ENCODE measurements at regions not wholly inside any gene's neighbourhood (a gene's known extent, or its start where the extent isn't known, plus 50 kb on each side); places are given as distances from the start of the nearest gene placed in this dataset.

GRCh38 chr10:117748058-117748457, 205.5 kb downstream of the EMX2 start:
- Histone ChIP-seq H3K27ac (no peak overlapping the region), H3K4me3 (no peak overlapping the region), H3K9me3 (no peaks in the 10 kb centered on the region), H3K36me3 (no peaks in the 10 kb centered on the region), H3K4me1 (no peaks in the 10 kb centered on the region), H3K27me3 (no peaks in the 10 kb centered on the region)
- DNase-seq (ENCODE audit: low spot score): peak; percentile 11
- no peak for TF ChIP-seq CTCF (IDR thresholded peaks at IDR 0.05)

GRCh38 chr10:117750616-117751015, 208.1 kb downstream of the EMX2 start:
- Histone ChIP-seq H3K36me3 (no peaks in the 10 kb centered on the region), H3K9me3 (no peaks in the 10 kb centered on the region), H3K27me3 (no peaks in the 10 kb centered on the region), H3K4me1 (no peaks in the 10 kb centered on the region), H3K4me3 (no peak overlapping the region), H3K27ac (no peak overlapping the region)
- no peak for TF ChIP-seq CTCF (IDR thresholded peaks at IDR 0.05)
- no peak for DNase-seq (ENCODE audit: low spot score)

- Histone ChIP-seq H3K4me1 (no peaks in the 10 kb centered on the region), H3K27ac (no peak overlapping the region), H3K27me3 (no peaks in the 10 kb centered on the region), H3K36me3 (no peaks in the 10 kb centered on the region), H3K4me3 (no peak overlapping the region), H3K9me3 (no peaks in the 10 kb centered on the region)
- TF ChIP-seq CTCF (IDR thresholded peaks at IDR 0.05): no peak
- no peak for DNase-seq (ENCODE audit: low spot score)
These were observed 208.7 kb downstream of the EMX2 start for GRCh38 chr10:117751259-117751658.

- no peaks in the 10 kb centered on the region for H3K27me3 ChIP-seq
- H3K27ac ChIP-seq: no peak overlapping the region
- no peaks in the 10 kb centered on the region for H3K9me3 ChIP-seq
- DNase-seq (ENCODE audit: low spot score): peak; percentile 21
- H3K36me3 ChIP-seq: no peaks in the 10 kb centered on the region
- no peaks in the 10 kb centered on the region for H3K4me1 ChIP-seq
- no peak overlapping the region for H3K4me3 ChIP-seq
- no peak for TF ChIP-seq CTCF (IDR thresholded peaks at IDR 0.05)
These were observed 209.6 kb downstream of the EMX2 start for GRCh38 chr10:117752103-117752502.

GRCh38 chr10:117754770-117755658, 212.5 kb downstream of the EMX2 start:
- Histone ChIP-seq H3K9me3 (no peaks in the 10 kb centered on the region), H3K27ac (no peak overlapping the region), H3K4me1 (no peaks in the 10 kb centered on the region), H3K36me3 (no peaks in the 10 kb centered on the region), H3K4me3 (no peak overlapping the region), H3K27me3 (no peaks in the 10 kb centered on the region)
- DNase-seq (ENCODE audit: low spot score): peak; percentile 23
- no peak for TF ChIP-seq CTCF (IDR thresholded peaks at IDR 0.05)

GRCh38 chr10:117755659-117756014, 213.1 kb downstream of the EMX2 start:
- Histone ChIP-seq H3K9me3 (no peaks in the 10 kb centered on the region), H3K4me3 (no peak overlapping the region), H3K36me3 (no peaks in the 10 kb centered on the region), H3K27ac (no peak overlapping the region), H3K27me3 (no peaks in the 10 kb centered on the region), H3K4me1 (no peaks in the 10 kb centered on the region)
- no peak for TF ChIP-seq CTCF (IDR thresholded peaks at IDR 0.05)
- DNase-seq (ENCODE audit: low spot score): peak; percentile 18

All from right atrium auricular region (tissue), 2 donors.